GM23248 (cell line): ENCODE measurements at regions not wholly inside any gene's neighbourhood (a gene's known extent, or its start where the extent isn't known, plus 50 kb on each side); places are given as distances from the start of the nearest gene placed in this dataset.

Experiments
- EZH2 ChIP-seq: fragments of 200-600 bp; sonication (generic); IDR thresholded peaks from 2 replicates; pipeline ENCODE4 v1.6.1; 2018; ENCODE audit warnings: antibody characterized with exemption, mild to moderate bottlenecking; ENCODE audit not compliant: insufficient read depth, poor library complexity, severe bottlenecking
- EZH2phosphoT487 ChIP-seq: fragments of 200-600 bp; sonication (generic); IDR thresholded peaks from 2 replicates; pipeline ENCODE4 v1.6.1; 2018; ENCODE audit warnings: antibody characterized with exemption, moderate library complexity, mild to moderate bottlenecking, low read depth; ENCODE audit not compliant: insufficient read depth

DNA sequence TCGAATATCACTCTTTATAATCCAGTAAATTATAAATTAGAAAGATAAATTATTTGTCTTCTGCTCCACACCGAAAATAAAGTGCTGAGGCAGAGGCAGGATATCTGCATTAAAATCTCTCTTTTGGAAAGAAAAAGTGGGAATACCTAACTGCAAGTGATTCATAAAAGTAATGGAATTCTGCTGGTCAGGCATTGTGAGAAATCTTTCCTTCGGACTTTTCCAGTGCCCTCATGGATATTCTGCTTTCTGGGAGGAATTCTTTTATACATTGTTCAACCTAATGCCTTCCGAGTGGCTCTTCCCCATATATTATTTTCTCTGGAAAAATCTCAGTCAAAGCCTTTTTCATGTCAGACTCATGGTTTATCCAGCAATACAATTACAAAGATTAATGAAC lies 158.3 kb upstream of the RNPC3 start:
- TF ChIP-seq EZH2 (no peak), EZH2phosphoT487 (no peak)
